ENCODE measurements at regions not wholly inside any gene's neighbourhood (a gene's known extent, or its start where the extent isn't known, plus 50 kb on each side); places are given as distances from the start of the nearest gene placed in this dataset.

DNA sequence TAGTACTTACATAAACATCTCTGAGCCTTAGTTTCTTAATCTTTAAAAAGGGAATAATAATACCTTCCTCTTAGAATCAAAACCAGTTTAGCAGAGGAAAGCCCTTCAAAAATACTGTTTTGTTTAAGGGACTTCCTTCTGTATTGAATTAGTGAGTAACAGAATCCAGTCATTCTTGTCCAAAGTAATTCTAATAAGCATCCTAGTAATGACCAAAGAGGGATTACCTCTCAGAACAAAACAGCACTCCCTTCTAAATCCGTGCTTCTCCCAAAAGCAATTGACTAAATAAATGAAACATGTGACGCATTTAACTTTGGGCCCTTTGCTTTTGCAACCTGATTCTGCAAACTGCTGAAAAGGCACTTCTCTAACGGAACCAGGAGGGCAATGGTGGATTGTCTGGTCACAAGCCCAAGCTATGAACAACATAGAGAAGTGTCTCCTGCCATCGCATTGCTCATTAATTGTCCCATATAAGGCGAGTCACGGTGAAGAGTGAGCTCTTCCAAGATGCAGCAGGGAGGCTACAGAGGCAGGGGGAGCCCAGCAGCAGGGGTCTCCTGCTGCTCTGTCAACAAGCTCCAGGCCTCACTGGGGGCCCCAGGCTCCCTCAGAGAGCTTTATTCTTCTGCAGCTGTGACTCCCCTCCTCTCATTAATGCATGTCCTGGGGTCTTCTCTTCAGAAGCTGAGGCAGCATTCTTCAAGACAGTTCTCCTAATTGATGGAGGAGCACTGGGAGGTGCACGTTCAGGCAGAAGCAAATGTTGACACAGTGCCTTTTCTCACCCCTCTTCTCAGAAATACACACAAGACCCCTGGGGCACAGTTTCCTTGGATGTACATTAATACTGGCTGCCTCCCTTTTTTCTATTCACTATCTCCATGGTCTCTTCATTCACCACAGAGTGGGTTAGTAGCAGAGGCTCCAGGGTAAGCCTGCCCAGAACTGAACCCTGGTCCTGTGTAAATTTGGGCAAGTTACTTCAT, 419.6 kb upstream of the RASGEF1B start:
- TF ChIP-seq, protein P1, sequence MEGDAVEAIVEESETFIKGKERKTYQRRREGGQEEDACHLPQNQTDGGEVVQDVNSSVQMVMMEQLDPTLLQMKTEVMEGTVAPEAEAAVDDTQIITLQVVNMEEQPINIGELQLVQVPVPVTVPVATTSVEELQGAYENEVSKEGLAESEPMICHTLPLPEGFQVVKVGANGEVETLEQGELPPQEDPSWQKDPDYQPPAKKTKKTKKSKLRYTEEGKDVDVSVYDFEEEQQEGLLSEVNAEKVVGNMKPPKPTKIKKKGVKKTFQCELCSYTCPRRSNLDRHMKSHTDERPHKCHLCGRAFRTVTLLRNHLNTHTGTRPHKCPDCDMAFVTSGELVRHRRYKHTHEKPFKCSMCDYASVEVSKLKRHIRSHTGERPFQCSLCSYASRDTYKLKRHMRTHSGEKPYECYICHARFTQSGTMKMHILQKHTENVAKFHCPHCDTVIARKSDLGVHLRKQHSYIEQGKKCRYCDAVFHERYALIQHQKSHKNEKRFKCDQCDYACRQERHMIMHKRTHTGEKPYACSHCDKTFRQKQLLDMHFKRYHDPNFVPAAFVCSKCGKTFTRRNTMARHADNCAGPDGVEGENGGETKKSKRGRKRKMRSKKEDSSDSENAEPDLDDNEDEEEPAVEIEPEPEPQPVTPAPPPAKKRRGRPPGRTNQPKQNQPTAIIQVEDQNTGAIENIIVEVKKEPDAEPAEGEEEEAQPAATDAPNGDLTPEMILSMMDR (IDR thresholded peaks at IDR 0.05; ENCODE audit: poor library complexity, severe bottlenecking), result no peak
- TF ChIP-seq EZH2 (IDR thresholded peaks at IDR 0.05; ENCODE audit: borderline replicate concordance, insufficient read depth, low read length, poor library complexity, severe bottlenecking) (no peak), RAD21 (conservative IDR thresholded peaks at IDR 0.05) (no peak)
